PC-3 (cell line): ENCODE measurements at regions not wholly inside any gene's neighbourhood (a gene's known extent, or its start where the extent isn't known, plus 50 kb on each side); places are given as distances from the start of the nearest gene placed in this dataset.

ENCODE experiments used
- CTCF ChIP-seq: fragments of 300-600 bp; sonication (generic); conservative IDR thresholded peaks from 2 replicates; pipeline ENCODE4 v1.5.1; 2017; ENCODE audit warnings: antibody characterized with exemption, low read depth, mild to moderate bottlenecking, low read length
- EZH2 ChIP-seq: fragments of 300-600 bp; sonication (generic); IDR thresholded peaks from one replicate; pipeline ENCODE4 v1.6.1; 2017; ENCODE audit warnings: antibody characterized with exemption, mild to moderate bottlenecking, low read length; ENCODE audit not compliant: unreplicated experiment
- EZH2phosphoT487 ChIP-seq: fragments of 300-600 bp; sonication (generic); IDR thresholded peaks from 2 replicates; pipeline ENCODE4 v1.6.1; 2018; ENCODE audit warnings: mild to moderate bottlenecking, antibody characterized with exemption, low read length, borderline replicate concordance

GRCh38 chr18:28831908-28832307 lies 655.0 kb upstream of the CDH2 start:
- no peak for TF ChIP-seq CTCF
- no peak for TF ChIP-seq EZH2phosphoT487
- no peak for TF ChIP-seq EZH2
